MM.1S (cell line): ENCODE measurements at regions not wholly inside any gene's neighbourhood (a gene's known extent, or its start where the extent isn't known, plus 50 kb on each side); places are given as distances from the start of the nearest gene placed in this dataset.

Experiments used
- DNase-seq: peaks from one replicate; pipeline ENCODE4 v3.0.0-alpha.2; 2015
- H2AFZ ChIP-seq: fragments of 300-600 bp; sonication (generic); 2 replicates; pipeline ENCODE4 v1.6.0; 2016; ENCODE audit warnings: antibody characterized with exemption, low read length
- H3F3A ChIP-seq: fragments of 300-600 bp; sonication (generic); 2 replicates; pipeline ENCODE4 v1.6.1; 2016; ENCODE audit warnings: mild to moderate bottlenecking, antibody characterized with exemption, low read length, moderate library complexity, mixed read lengths; ENCODE audit not compliant: insufficient read depth
- H3K27ac ChIP-seq: fragments of 300-600 bp; sonication (generic); 2 replicates; pipeline ENCODE4 v1.5.1; 2016; ENCODE audit warnings: mild to moderate bottlenecking, low read length
- H3K27me3 ChIP-seq: fragments of 300-600 bp; sonication (generic); replicated peaks from 2 replicates; pipeline ENCODE4 v1.6.0; 2016; ENCODE audit warnings: low read length; ENCODE audit not compliant: insufficient read depth
- H3K36me3 ChIP-seq: fragments of 300-600 bp; sonication (generic); replicated peaks from 2 replicates; pipeline ENCODE4 v1.6.1; 2016; ENCODE audit warnings: mild to moderate bottlenecking, low read length, mixed read lengths; ENCODE audit not compliant: insufficient read depth
- H3K4me1 ChIP-seq: fragments of 300-600 bp; sonication (generic); 2 replicates; pipeline ENCODE4 v1.6.1; 2016; ENCODE audit warnings: low read length, mixed read lengths
- H3K4me2 ChIP-seq: fragments of 300-600 bp; sonication (generic); 2 replicates; pipeline ENCODE4 v1.6.0; 2016; ENCODE audit warnings: low read depth, low read length
- H3K4me3 ChIP-seq: fragments of 300-600 bp; sonication (generic); 2 replicates; pipeline ENCODE4 v1.5.1; 2016; ENCODE audit warnings: low read length, mixed read lengths
- H3K79me2 ChIP-seq: fragments of 300-600 bp; sonication (generic); 2 replicates; pipeline ENCODE4 v1.6.1; 2016; ENCODE audit warnings: mixed run types, low read length, mixed read lengths
- H3K9ac ChIP-seq: fragments of 300-600 bp; sonication (generic); 2 replicates; pipeline ENCODE4 v1.6.1; 2016; ENCODE audit warnings: low read length, mixed read lengths
- H3K9me2 ChIP-seq: fragments of 300-600 bp; sonication (generic); replicated peaks from 2 replicates; pipeline ENCODE4 v1.6.1; 2016; ENCODE audit warnings: mild to moderate bottlenecking, low read length, mixed read lengths; ENCODE audit not compliant: insufficient read depth
- H3K9me3 ChIP-seq: fragments of 300-600 bp; sonication (generic); replicated peaks from 2 replicates; pipeline ENCODE4 v1.6.1; 2016; ENCODE audit warnings: mild to moderate bottlenecking, low read length, mixed read lengths; ENCODE audit not compliant: insufficient read depth
- H4K20me1 ChIP-seq: fragments of 300-600 bp; sonication (generic); 2 replicates; pipeline ENCODE4 v1.6.1; 2016; ENCODE audit warnings: mild to moderate bottlenecking, low read length, moderate library complexity, mixed read lengths; ENCODE audit not compliant: insufficient read depth
- CTCF ChIP-seq: fragments of 300-600 bp; sonication (generic); IDR thresholded peaks from 2 replicates; pipeline ENCODE4 v1.5.1; 2016; ENCODE audit warnings: antibody characterized with exemption, low read length, mixed read lengths
- EZH2 ChIP-seq: fragments of 300-600 bp; sonication (generic); optimal IDR thresholded peaks from 2 replicates; pipeline ENCODE3; 2017; ENCODE audit warnings: low read depth, mild to moderate bottlenecking, antibody characterized with exemption, low read length, mixed read lengths
- EZH2phosphoT487 ChIP-seq: fragments of 300-600 bp; sonication (generic); IDR thresholded peaks from 2 replicates; pipeline ENCODE4 v1.6.1; 2018; ENCODE audit warnings: antibody characterized with exemption, low read length

DNA sequence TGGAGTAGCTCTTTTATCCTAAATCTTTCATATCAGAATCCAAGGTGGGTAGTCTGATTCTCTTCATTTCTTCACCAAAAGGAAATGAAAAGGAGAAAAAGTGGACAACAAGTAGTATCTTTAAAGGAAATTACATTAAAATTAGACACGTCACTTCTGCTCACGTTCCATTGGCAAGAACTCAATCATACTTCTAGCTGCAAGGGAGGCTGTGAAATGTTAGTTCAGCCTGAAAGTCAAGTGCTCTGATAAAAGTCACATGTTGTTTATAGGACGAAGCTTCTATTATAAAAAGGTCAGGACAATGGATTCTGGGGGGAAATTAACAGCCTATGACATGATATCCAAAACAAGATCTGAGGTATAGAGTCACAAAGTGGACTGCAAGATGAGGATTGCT, 164.6 kb upstream of the MCTP2 start:
- H3K9ac ChIP-seq: no peak overlapping the region
- H2AFZ ChIP-seq: no peak overlapping the region
- no peaks in the 10 kb centered on the region for H3K9me2 ChIP-seq
- no peak overlapping the region for H3K4me2 ChIP-seq
- no peaks in the 10 kb centered on the region for H3K79me2 ChIP-seq
- no peaks in the 10 kb centered on the region for H3K9me3 ChIP-seq
- no peaks in the 10 kb centered on the region for H4K20me1 ChIP-seq
- H3F3A ChIP-seq: no peaks in the 10 kb centered on the region
- TF ChIP-seq CTCF: no peak
- H3K27ac ChIP-seq: no peak overlapping the region
- H3K4me1 ChIP-seq: no peaks in the 10 kb centered on the region
- no peaks in the 10 kb centered on the region for H3K36me3 ChIP-seq
- no peak for DNase-seq
- no peak overlapping the region for H3K4me3 ChIP-seq
- no peaks in the 10 kb centered on the region for H3K27me3 ChIP-seq

DNA sequence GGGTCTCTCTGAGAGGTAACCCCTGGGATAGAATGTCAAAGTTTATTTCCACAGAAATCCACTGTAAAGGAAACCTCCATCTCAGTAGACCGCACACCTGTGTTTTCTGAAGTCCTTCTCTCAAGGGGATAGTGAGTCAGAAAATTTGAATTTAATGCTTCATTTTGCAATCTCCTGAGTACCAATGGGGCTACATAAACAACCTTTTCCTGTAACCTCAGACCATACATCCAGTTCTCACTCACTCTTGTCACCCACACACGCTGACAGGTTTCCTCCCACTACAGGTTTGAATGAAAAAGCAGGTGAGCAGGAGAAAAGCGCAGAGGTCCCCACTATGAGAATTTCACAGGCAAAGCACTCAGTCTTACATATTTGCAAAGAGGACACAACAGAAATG, 165.3 kb upstream of the MCTP2 start:
- TF ChIP-seq EZH2 (no peak), EZH2phosphoT487 (no peak), CTCF (no peak)
- H3K4me1 ChIP-seq: no peaks in the 10 kb centered on the region
- no peaks in the 10 kb centered on the region for H3F3A ChIP-seq
- H3K9me2 ChIP-seq: no peaks in the 10 kb centered on the region
- no peaks in the 10 kb centered on the region for H3K9me3 ChIP-seq
- no peak overlapping the region for H3K4me2 ChIP-seq
- H3K9ac ChIP-seq: no peak overlapping the region
- no peak overlapping the region for H3K27ac ChIP-seq
- no peak overlapping the region for H3K4me3 ChIP-seq
- H2AFZ ChIP-seq: no peak overlapping the region
- no peaks in the 10 kb centered on the region for H3K27me3 ChIP-seq
- H4K20me1 ChIP-seq: no peaks in the 10 kb centered on the region
- no peaks in the 10 kb centered on the region for H3K79me2 ChIP-seq
- no peaks in the 10 kb centered on the region for H3K36me3 ChIP-seq
- DNase-seq: no peak

- H3K27me3 ChIP-seq: no peaks in the 10 kb centered on the region
- H3K9ac ChIP-seq: no peak overlapping the region
- no peaks in the 10 kb centered on the region for H3K36me3 ChIP-seq
- H3K9me3 ChIP-seq: no peaks in the 10 kb centered on the region
- no peaks in the 10 kb centered on the region for H3F3A ChIP-seq
- no peak overlapping the region for H3K4me2 ChIP-seq
- no peak overlapping the region for H3K4me3 ChIP-seq
- H4K20me1 ChIP-seq: no peaks in the 10 kb centered on the region
- no peak for DNase-seq
- no peak overlapping the region for H2AFZ ChIP-seq
- no peaks in the 10 kb centered on the region for H3K79me2 ChIP-seq
- TF ChIP-seq CTCF (no peak), EZH2 (no peak), EZH2phosphoT487 (no peak)
- no peaks in the 10 kb centered on the region for H3K9me2 ChIP-seq
- no peak overlapping the region for H3K27ac ChIP-seq
- no peaks in the 10 kb centered on the region for H3K4me1 ChIP-seq
Observed at GRCh38 chr15:94064676-94065313, 166.6 kb upstream of the MCTP2 start.
